Naive thymus-derived CD8-positive, alpha-beta T cell (primary cell): ENCODE measurements at regions not wholly inside any gene's neighbourhood (a gene's known extent, or its start where the extent isn't known, plus 50 kb on each side); places are given as distances from the start of the nearest gene placed in this dataset.
A peak's percentile ranks its signal among the peaks of the same experiment; 100 is the strongest.

Experiments used
- ATAC-seq, 2 donors: fragments of 150-1000 bp; cut with Tn5 transposase in 1 of 2; sonication (Bioruptor Pico), chemical (Tn5 transposase) in 1 of 2; 1 replicate in 1 of 2; 2 replicates in 1 of 2; pipeline ENCODE4 v1.10.0; 2021; ENCODE audit warnings: mild to moderate bottlenecking in 2 of 2, moderate library complexity in 2 of 2
- POLR2A ChIA-PET: fragments of 350-600 bp; sonication (Branson Sonifier 250); formaldehyde crosslinking; loops from one replicate; lab custom pipeline; 2021; ENCODE audit warnings: antibody characterized with exemption; lab: Charles Lee
- DNase-seq, 10 donors: peaks; one replicate each; pipeline versions ENCODE4 v3.0.0 to v3.0.0-alpha.2; 2020 to 2022
- H3K27ac Mint-ChIP-seq, 10 donors: one replicate each; pipeline ENCODE4 v1.8.0; 2020 to 2022; ENCODE audit warnings: mild to moderate bottlenecking in 10 of 10, mixed read lengths in 10 of 10, moderate library complexity in 4 of 10, inconsistent platforms in 1 of 10
- H3K27me3 Mint-ChIP-seq, 5 donors: one replicate each; pipeline ENCODE4 v1.8.0; 2021 to 2022; ENCODE audit warnings: mixed read lengths in 5 of 5
- H3K36me3 Mint-ChIP-seq, 3 donors: one replicate each; pipeline ENCODE4 v1.8.0; 2020 to 2022; ENCODE audit warnings: mixed read lengths in 3 of 3, mild to moderate bottlenecking in 2 of 3, inconsistent platforms in 1 of 3
- H3K4me1 Mint-ChIP-seq, 4 donors: one replicate each; pipeline ENCODE4 v1.8.0; 2021 to 2022; ENCODE audit warnings: mixed read lengths in 4 of 4
- H3K4me3 Mint-ChIP-seq, 10 donors: one replicate each; pipeline ENCODE4 v1.8.0; 2020 to 2022; ENCODE audit warnings: mild to moderate bottlenecking in 10 of 10, mixed read lengths in 10 of 10, moderate library complexity in 6 of 10, inconsistent platforms in 1 of 10
- H3K9me3 Mint-ChIP-seq, 9 donors: one replicate each; pipeline ENCODE4 v1.8.0; 2020 to 2022; ENCODE audit warnings: mixed read lengths in 9 of 9, mild to moderate bottlenecking in 3 of 9, inconsistent platforms in 1 of 9, moderate library complexity in 1 of 9

DNA sequence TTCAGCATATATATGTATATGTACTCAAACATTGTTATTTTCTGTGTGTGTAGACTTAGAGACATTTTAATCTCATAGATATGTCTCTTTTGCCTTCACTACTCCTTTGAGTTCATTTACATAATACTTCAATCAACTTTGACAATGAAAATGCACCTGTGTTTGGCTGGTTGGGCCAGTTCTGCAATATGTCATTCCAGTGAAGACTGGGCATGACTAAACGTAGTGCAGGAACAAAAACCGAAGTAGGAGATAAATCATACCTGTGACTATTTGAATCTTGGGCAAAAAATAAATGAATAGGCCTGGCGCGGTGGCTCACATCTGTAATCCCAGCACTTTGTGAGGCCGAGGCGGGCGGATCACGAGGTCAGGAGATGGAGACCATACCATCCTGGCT is 640.0 kb upstream of the ANO3 start:
- POLR2A ChIA-PET = no interaction called here
- no peak overlapping the region for H3K4me3 Mint-ChIP-seq
- no peak overlapping the region for H3K27ac Mint-ChIP-seq
- ATAC-seq (no peak), DNase-seq (no peak)
- H3K36me3 Mint-ChIP-seq = peaks cover 0 to 5% (median 0%) of the 10 kb centered on the region in 3 donors
- no peaks in the 10 kb centered on the region for H3K27me3 Mint-ChIP-seq
- H3K9me3 Mint-ChIP-seq = peaks cover 4 to 35% (median 15%) of the 10 kb centered on the region in 9 donors
- H3K4me1 Mint-ChIP-seq = no peaks in the 10 kb centered on the region

DNA sequence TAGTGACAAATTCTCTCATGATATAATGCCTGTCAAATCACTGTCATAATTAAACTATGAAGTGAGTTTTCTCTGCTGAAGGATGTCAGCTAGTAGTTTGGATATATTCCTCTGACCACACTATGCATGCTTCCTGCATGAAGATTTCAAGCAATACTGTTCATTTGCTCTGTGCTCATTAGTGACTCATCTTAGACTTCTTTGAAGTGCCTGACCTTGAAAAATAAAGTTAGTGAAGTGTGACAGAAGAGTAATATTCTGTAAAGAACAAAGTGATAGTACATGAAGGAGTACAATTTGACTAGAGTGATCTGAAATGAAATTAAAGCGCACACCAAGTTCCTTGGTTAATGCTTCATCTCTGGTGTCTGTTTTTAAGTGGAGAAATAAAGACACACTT is 629.5 kb upstream of the ANO3 start:
- POLR2A ChIA-PET = no interaction called here
- no peaks in the 10 kb centered on the region for H3K27me3 Mint-ChIP-seq
- ATAC-seq (no peak), DNase-seq (no peak)
- H3K4me3 Mint-ChIP-seq = no peak overlapping the region
- peaks cover 4 to 25% (median 7%) of the 10 kb centered on the region in 9 donors for H3K9me3 Mint-ChIP-seq
- no peak overlapping the region for H3K27ac Mint-ChIP-seq
- no peaks in the 10 kb centered on the region for H3K4me1 Mint-ChIP-seq
- H3K36me3 Mint-ChIP-seq = no peaks in the 10 kb centered on the region

- Mint-ChIP-seq H3K4me3 (no peak overlapping the region), H3K36me3 (no peaks in the 10 kb centered on the region), H3K9me3 (peaks cover 3 to 25% (median 8%) of the 10 kb centered on the region in 9 donors), H3K27ac (no peak overlapping the region), H3K27me3 (no peaks in the 10 kb centered on the region), H3K4me1 (no peaks in the 10 kb centered on the region)
- POLR2A ChIA-PET = no interaction called here
- DNase-seq (no peak), ATAC-seq (no peak)
Observed at GRCh38 chr11:25710975-25711374, 621.0 kb upstream of the ANO3 start.

DNA sequence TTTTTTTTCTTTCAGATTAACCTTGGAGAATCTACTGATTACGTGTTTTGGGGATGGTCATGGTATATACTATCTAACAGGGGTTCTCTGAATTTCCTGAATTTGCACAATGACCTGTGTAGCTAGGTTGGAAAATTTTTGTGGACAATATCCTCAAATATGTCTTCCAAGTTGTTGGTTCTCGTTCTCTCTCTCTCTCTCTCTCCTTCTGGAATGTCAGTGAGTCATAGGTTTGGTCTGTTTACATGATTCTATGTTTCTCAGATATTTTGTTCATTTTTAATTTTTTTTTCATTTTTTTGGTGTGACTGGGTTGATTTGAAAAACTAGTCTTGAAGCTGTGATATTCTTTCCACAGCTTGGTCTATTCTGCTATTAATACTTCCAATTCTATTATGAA is 604.0 kb upstream of the ANO3 start:
- H3K27ac Mint-ChIP-seq = no peak overlapping the region
- peaks cover 4 to 41% (median 16%) of the 10 kb centered on the region in 9 donors for H3K9me3 Mint-ChIP-seq
- H3K4me3 Mint-ChIP-seq = no peak overlapping the region
- H3K27me3 Mint-ChIP-seq = no peaks in the 10 kb centered on the region
- DNase-seq = no peak
- POLR2A ChIA-PET = no interaction called here
- no peak for ATAC-seq
- peaks cover 0 to 4% (median 0%) of the 10 kb centered on the region in 3 donors for H3K36me3 Mint-ChIP-seq
- no peaks in the 10 kb centered on the region for H3K4me1 Mint-ChIP-seq

DNA sequence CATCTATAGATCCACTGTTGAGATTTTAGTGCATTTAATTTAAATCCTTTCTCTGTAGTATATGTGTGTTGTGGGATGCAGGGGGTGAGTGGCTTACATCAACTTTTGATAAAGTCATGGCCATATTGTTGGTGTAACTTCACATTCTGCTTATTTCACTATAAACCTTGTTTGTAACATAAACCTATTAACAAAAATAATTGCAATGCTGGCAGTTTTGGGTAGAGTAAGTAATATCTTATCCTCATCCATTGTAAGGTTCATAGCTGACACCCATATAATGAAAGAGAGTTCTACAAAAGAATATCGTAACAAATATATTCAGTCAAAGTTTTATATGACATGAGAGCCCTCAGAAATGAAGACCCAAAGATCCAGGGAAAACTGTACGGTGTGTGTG is 601.7 kb upstream of the ANO3 start:
- peaks cover 0 to 4% (median 0%) of the 10 kb centered on the region in 3 donors for H3K36me3 Mint-ChIP-seq

GRCh38 chr11:25733777-25734176 is 598.2 kb upstream of the ANO3 start:
- POLR2A ChIA-PET = no interaction called here
- no peaks in the 10 kb centered on the region for H3K36me3 Mint-ChIP-seq
- H3K27me3 Mint-ChIP-seq = no peaks in the 10 kb centered on the region
- H3K4me3 Mint-ChIP-seq = no peak overlapping the region
- H3K9me3 Mint-ChIP-seq = peaks cover 0 to 20% (median 5%) of the 10 kb centered on the region in 9 donors
- no peak for DNase-seq
- H3K4me1 Mint-ChIP-seq = no peaks in the 10 kb centered on the region
- no peak for ATAC-seq
- H3K27ac Mint-ChIP-seq = no peak overlapping the region

More for the DNA sequence above, 601.7 kb upstream of the ANO3 start:
- Mint-ChIP-seq H3K27ac (no peak overlapping the region), H3K4me1 (no peaks in the 10 kb centered on the region), H3K9me3 (peaks cover 2 to 33% (median 10%) of the 10 kb centered on the region in 9 donors), H3K27me3 (no peaks in the 10 kb centered on the region), H3K4me3 (no peak overlapping the region)
- DNase-seq (no peak), ATAC-seq (no peak)
- POLR2A ChIA-PET = no interaction called here

GRCh38 chr11:25734591-25735211 is 597.2 kb upstream of the ANO3 start:
- H3K27ac Mint-ChIP-seq = no peak overlapping the region

GRCh38 chr11:25737071-25737675 is 594.8 kb upstream of the ANO3 start:
- H3K36me3 Mint-ChIP-seq = no peaks in the 10 kb centered on the region
- DNase-seq = no peak
- no peak for ATAC-seq
- no peaks in the 10 kb centered on the region for H3K27me3 Mint-ChIP-seq
- POLR2A ChIA-PET = no interaction called here
- H3K4me3 Mint-ChIP-seq = no peak overlapping the region
- H3K27ac Mint-ChIP-seq = no peak overlapping the region
- no peaks in the 10 kb centered on the region for H3K4me1 Mint-ChIP-seq
- H3K9me3 Mint-ChIP-seq = peaks cover 0 to 19% (median 3%) of the 10 kb centered on the region in 9 donors

More at GRCh38 chr11:25734591-25735211, 597.2 kb upstream of the ANO3 start:
- Mint-ChIP-seq H3K36me3 (no peaks in the 10 kb centered on the region), H3K9me3 (peaks cover 0 to 20% (median 5%) of the 10 kb centered on the region in 9 donors), H3K27me3 (no peaks in the 10 kb centered on the region), H3K4me1 (no peaks in the 10 kb centered on the region), H3K4me3 (no peak overlapping the region)
- no peak for DNase-seq
- POLR2A ChIA-PET = no interaction called here
- ATAC-seq = no peak

GRCh38 chr11:25741886-25742285 is 590.0 kb upstream of the ANO3 start:
- DNase-seq (no peak), ATAC-seq (no peak)
- H3K27ac Mint-ChIP-seq = no peak overlapping the region
- POLR2A ChIA-PET = no interaction called here
- H3K27me3 Mint-ChIP-seq = no peaks in the 10 kb centered on the region
- no peaks in the 10 kb centered on the region for H3K36me3 Mint-ChIP-seq
- no peak overlapping the region for H3K4me3 Mint-ChIP-seq
- no peaks in the 10 kb centered on the region for H3K4me1 Mint-ChIP-seq
- H3K9me3 Mint-ChIP-seq = peaks cover 2 to 12% (median 5%) of the 10 kb centered on the region in 9 donors

- H3K27ac Mint-ChIP-seq = no peak overlapping the region
- DNase-seq = no peak
- ATAC-seq = no peak
- no peaks in the 10 kb centered on the region for H3K27me3 Mint-ChIP-seq
- peaks cover 0 to 12% (median 5%) of the 10 kb centered on the region in 9 donors for H3K9me3 Mint-ChIP-seq
- no peak overlapping the region for H3K4me3 Mint-ChIP-seq
- POLR2A ChIA-PET = no interaction called here
- no peaks in the 10 kb centered on the region for H3K36me3 Mint-ChIP-seq
- no peaks in the 10 kb centered on the region for H3K4me1 Mint-ChIP-seq
Observed at GRCh38 chr11:25742800-25743199, 589.1 kb upstream of the ANO3 start.

GRCh38 chr11:25755381-25755780 is 576.5 kb upstream of the ANO3 start:
- POLR2A ChIA-PET = no interaction called here
- Mint-ChIP-seq H3K9me3 (peaks cover 2 to 28% (median 6%) of the 10 kb centered on the region in 9 donors), H3K36me3 (peaks cover 0 to 4% (median 0%) of the 10 kb centered on the region in 3 donors), H3K27ac (no peak overlapping the region), H3K4me1 (no peaks in the 10 kb centered on the region), H3K4me3 (no peak overlapping the region), H3K27me3 (no peaks in the 10 kb centered on the region)
- DNase-seq = no peak
- ATAC-seq = no peak

GRCh38 chr11:25755918-25756584 is 575.9 kb upstream of the ANO3 start:
- POLR2A ChIA-PET = no interaction called here
- peaks cover 2 to 35% (median 8%) of the 10 kb centered on the region in 9 donors for H3K9me3 Mint-ChIP-seq
- H3K4me3 Mint-ChIP-seq = no peak overlapping the region
- H3K27ac Mint-ChIP-seq = no peak overlapping the region
- ATAC-seq (no peak), DNase-seq (no peak)
- no peaks in the 10 kb centered on the region for H3K4me1 Mint-ChIP-seq
- no peaks in the 10 kb centered on the region for H3K27me3 Mint-ChIP-seq
- peaks cover 0 to 4% (median 0%) of the 10 kb centered on the region in 3 donors for H3K36me3 Mint-ChIP-seq

GRCh38 chr11:25758145-25758661 is 573.7 kb upstream of the ANO3 start:
- DNase-seq (no peak), ATAC-seq (no peak)
- POLR2A ChIA-PET = no interaction called here
- H3K27me3 Mint-ChIP-seq = no peaks in the 10 kb centered on the region
- H3K36me3 Mint-ChIP-seq = peaks cover 0 to 4% (median 0%) of the 10 kb centered on the region in 3 donors
- peak overlapping the region in 1 of 10 donors; percentile 29 for H3K4me3 Mint-ChIP-seq
- peaks cover 2 to 44% (median 14%) of the 10 kb centered on the region in 9 donors for H3K9me3 Mint-ChIP-seq
- H3K27ac Mint-ChIP-seq = no peak overlapping the region
- H3K4me1 Mint-ChIP-seq = no peaks in the 10 kb centered on the region
